ENCODE measurements at regions not wholly inside any gene's neighbourhood (a gene's known extent, or its start where the extent isn't known, plus 50 kb on each side); places are given as distances from the start of the nearest gene placed in this dataset.

GRCh38 chr1:9422321-9422720 is 116.9 kb upstream of the SLC25A33 start:
- 76% methylated on average over 13 of the region's 14 CpGs for WGBS (ENCODE audit: missing lambda C conversion rate)
- no peak overlapping the region for H3K4me2 ChIP-seq
- no peak for FAIRE-seq
- H3K27ac ChIP-seq: no peak overlapping the region
- H3K4me3 ChIP-seq: no peak overlapping the region
- no peak for TF ChIP-seq BCL3 (IDR thresholded peaks at IDR 0.05)
- TF ChIP-seq NFE2L2 (conservative IDR thresholded peaks at IDR 0.05; ENCODE audit: low read length): no peak
- TF ChIP-seq CTCF (IDR thresholded peaks at IDR 0.05): no peak
- no peak for TF ChIP-seq HEYL (CRISPR knock-in tag; IDR thresholded peaks at IDR 0.05)
- TF ChIP-seq KDM5A (IDR thresholded peaks at IDR 0.05): no peak
- TF ChIP-seq HES2 (IDR thresholded peaks at IDR 0.05): no peak
- TF ChIP-seq ELK1 (IDR thresholded peaks at IDR 0.05; ENCODE audit: low read depth, low read length): no peak
- no peak for TF ChIP-seq HDAC2 (IDR thresholded peaks at IDR 0.05)
- no peak for TF ChIP-seq CHD4 (IDR thresholded peaks at IDR 0.05; ENCODE audit: borderline replicate concordance)
- TF ChIP-seq E2F6 (IDR thresholded peaks at IDR 0.05; ENCODE audit: borderline replicate concordance, low read depth): no peak
- no peak for TF ChIP-seq HMGXB4 (CRISPR knock-in tag; IDR thresholded peaks at IDR 0.05; ENCODE audit: borderline replicate concordance)
- TF ChIP-seq CEBPB (IDR thresholded peaks at IDR 0.05): no peak
- TF ChIP-seq SREBF2 (IDR thresholded peaks at IDR 0.05): no peak
- TF ChIP-seq ESRRA (IDR thresholded peaks at IDR 0.05; ENCODE audit: borderline replicate concordance, low read length): no peak
- no peak for TF ChIP-seq ZC3H11A (IDR thresholded peaks at IDR 0.05)
- TF ChIP-seq POLR2A (IDR thresholded peaks at IDR 0.05; ENCODE audit: low read length): no peak
- ChIA-PET CTCF (interaction anchor here (1.2 to 1.3 kb wide), 2 partner anchors 16 to 58 kb away, joined by 3 to 4 read pairs; no protein-coding TSS in a partner anchor), POLR2A (no interaction called here)
- ATAC-seq: no peak
- H3K9me3 ChIP-seq: no peaks in the 10 kb centered on the region
- no peak for DNase-seq (ENCODE audit: low read depth in 1 of 2, low spot score in 1 of 2)
- H3K4me1 ChIP-seq: no peaks in the 10 kb centered on the region

GRCh38 chr1:9422911-9423505 is 116.3 kb upstream of the SLC25A33 start:
- no peaks in the 10 kb centered on the region; the same call in 2 of the 3 replicates for H3K4me1 ChIP-seq
- ChIA-PET CTCF (interaction anchor here (1.2 to 1.3 kb wide), 2 partner anchors 17 to 58 kb away, joined by 3 to 4 read pairs; no protein-coding TSS in a partner anchor), POLR2A (no interaction called here)
- no peak for TF ChIP-seq CEBPB (IDR thresholded peaks at IDR 0.05)
- no peak for TF ChIP-seq JUN (IDR thresholded peaks at IDR 0.05)
- no peak for TF ChIP-seq E2F6 (IDR thresholded peaks at IDR 0.05; ENCODE audit: borderline replicate concordance, low read depth)
- no peak for TF ChIP-seq BCL3 (IDR thresholded peaks at IDR 0.05)
- TF ChIP-seq FOSB (CRISPR knock-in tag; IDR thresholded peaks at IDR 0.05): no peak
- TF ChIP-seq EP300 (IDR thresholded peaks at IDR 0.05): no peak
- TF ChIP-seq EHF (CRISPR knock-in tag; IDR thresholded peaks at IDR 0.05): no peak
- H3K27ac ChIP-seq: no peak overlapping the region
- no peaks in the 10 kb centered on the region for H3K9me3 ChIP-seq
- WGBS (ENCODE audit: missing lambda C conversion rate): 82% methylated on average over 11 of the region's 12 CpGs
- FAIRE-seq (no peak), DNase-seq (ENCODE audit: low read depth in 1 of 2, low spot score in 1 of 2) (no peak), ATAC-seq (no peak)
- no peak overlapping the region for H3K4me3 ChIP-seq
- H3K4me2 ChIP-seq: no peak overlapping the region
